ENCODE measurements at regions not wholly inside any gene's neighbourhood (a gene's known extent, or its start where the extent isn't known, plus 50 kb on each side); places are given as distances from the start of the nearest gene placed in this dataset.

- H3K36me3 ChIP-seq: no peaks in the 10 kb centered on the region
- no peak overlapping the region for H3K4me3 ChIP-seq
- no peak for DNase-seq (ENCODE audit: low spot score)
- H3K27me3 ChIP-seq: no peaks in the 10 kb centered on the region
- no peak overlapping the region for H3K27ac ChIP-seq
- TF ChIP-seq, protein P1, sequence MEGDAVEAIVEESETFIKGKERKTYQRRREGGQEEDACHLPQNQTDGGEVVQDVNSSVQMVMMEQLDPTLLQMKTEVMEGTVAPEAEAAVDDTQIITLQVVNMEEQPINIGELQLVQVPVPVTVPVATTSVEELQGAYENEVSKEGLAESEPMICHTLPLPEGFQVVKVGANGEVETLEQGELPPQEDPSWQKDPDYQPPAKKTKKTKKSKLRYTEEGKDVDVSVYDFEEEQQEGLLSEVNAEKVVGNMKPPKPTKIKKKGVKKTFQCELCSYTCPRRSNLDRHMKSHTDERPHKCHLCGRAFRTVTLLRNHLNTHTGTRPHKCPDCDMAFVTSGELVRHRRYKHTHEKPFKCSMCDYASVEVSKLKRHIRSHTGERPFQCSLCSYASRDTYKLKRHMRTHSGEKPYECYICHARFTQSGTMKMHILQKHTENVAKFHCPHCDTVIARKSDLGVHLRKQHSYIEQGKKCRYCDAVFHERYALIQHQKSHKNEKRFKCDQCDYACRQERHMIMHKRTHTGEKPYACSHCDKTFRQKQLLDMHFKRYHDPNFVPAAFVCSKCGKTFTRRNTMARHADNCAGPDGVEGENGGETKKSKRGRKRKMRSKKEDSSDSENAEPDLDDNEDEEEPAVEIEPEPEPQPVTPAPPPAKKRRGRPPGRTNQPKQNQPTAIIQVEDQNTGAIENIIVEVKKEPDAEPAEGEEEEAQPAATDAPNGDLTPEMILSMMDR (IDR thresholded peaks at IDR 0.05): no peak
- H3K9me3 ChIP-seq: peaks cover 0 to 4% of the 10 kb centered on the region in 2 donors
- no peaks in the 10 kb centered on the region for H3K4me1 ChIP-seq
These were observed 92.6 kb downstream of the YTHDF1 start for GRCh38 chr20:63123331-63123741.

DNA sequence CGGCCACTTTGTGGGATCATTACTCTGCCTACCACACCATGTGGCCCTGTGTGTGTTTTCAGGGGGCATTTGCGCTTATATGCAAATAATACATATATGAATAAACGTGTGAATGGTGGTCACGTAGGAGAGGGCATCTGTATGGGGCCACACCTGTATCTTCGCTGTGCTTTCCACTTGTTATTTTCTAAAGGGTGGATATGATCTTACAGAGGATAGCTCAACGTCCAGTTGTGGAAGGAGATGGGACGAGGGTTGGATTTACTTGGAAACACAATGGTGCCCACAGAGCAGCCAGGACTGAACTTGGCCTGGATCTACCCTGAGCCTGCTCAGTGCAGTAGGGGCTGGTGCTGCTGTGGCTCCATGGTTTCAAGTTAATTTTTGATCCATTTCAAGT, 93.3 kb downstream of the YTHDF1 start:
- Histone ChIP-seq H3K9me3 (peaks cover 0 to 4% of the 10 kb centered on the region in 2 donors), H3K27me3 (no peaks in the 10 kb centered on the region), H3K4me1 (no peaks in the 10 kb centered on the region), H3K36me3 (no peaks in the 10 kb centered on the region), H3K27ac (no peak overlapping the region), H3K4me3 (no peak overlapping the region)
- no peak for DNase-seq (ENCODE audit: low spot score)
- TF ChIP-seq, protein P1 (IDR thresholded peaks at IDR 0.05): no peak

DNA sequence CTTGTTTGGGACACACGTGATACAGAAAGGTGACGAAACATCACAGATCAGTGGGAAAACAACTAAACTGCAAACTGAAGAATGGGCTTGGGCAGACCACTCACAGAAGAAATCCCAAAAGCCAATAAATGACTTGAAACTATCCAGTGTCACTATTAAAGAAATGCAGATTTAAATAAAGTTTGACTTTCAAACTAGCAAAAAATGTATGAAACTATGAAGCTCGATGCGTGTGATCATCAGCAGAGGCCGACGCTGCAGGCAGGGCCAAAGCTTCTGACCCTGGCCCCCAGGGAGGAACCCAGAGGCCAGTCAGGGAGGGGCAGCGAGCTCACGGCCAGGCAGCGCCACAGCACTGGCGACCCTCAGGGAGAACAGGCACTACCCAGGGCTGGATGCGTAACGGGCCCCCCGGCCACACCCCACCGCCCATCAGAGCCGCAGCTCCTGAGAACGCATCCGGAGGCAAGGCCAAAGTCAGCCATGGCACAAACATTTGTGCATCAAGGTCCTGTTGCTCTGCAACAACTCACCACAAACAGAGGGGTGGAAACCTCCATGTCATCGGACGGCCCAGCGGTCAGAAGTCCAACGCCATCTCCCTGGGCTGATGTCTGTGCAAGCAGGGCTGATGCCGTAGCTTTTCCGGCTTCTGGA, 94.1 kb downstream of the YTHDF1 start:
- Histone ChIP-seq H3K9me3 (peaks cover 0 to 4% of the 10 kb centered on the region in 2 donors), H3K27ac (no peak overlapping the region), H3K4me1 (no peaks in the 10 kb centered on the region), H3K27me3 (no peaks in the 10 kb centered on the region), H3K36me3 (no peaks in the 10 kb centered on the region), H3K4me3 (no peak overlapping the region)
- TF ChIP-seq, protein P1 (IDR thresholded peaks at IDR 0.05): no peak
- no peak for DNase-seq (ENCODE audit: low spot score)

DNA sequence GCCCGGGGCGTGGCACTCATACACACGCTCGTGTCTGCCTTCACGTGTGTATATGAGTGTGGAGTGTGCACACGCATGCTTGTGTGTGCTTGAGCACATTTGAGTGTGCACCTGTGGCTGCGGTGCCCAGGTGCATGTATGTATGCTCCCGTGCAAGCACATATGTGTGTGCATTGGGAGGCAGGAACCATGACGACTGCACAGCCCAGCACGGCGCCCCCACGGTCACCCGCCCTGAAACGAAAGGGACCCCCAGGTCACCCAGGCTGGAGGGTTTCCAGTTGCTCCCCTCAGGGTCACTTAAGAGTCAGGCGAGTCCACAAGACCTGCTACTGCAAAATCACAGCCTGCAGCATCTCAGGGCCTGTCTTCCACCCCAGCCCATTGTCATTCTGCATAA, 94.7 kb downstream of the YTHDF1 start:
- peaks cover 0 to 4% of the 10 kb centered on the region in 2 donors for H3K9me3 ChIP-seq
- DNase-seq (ENCODE audit: low spot score): no peak
- TF ChIP-seq, protein P1 (IDR thresholded peaks at IDR 0.05): no peak
- no peaks in the 10 kb centered on the region for H3K4me1 ChIP-seq
- no peaks in the 10 kb centered on the region for H3K36me3 ChIP-seq
- H3K4me3 ChIP-seq: no peak overlapping the region
- H3K27ac ChIP-seq: no peak overlapping the region
- H3K27me3 ChIP-seq: no peaks in the 10 kb centered on the region

GRCh38 chr20:63120808-63121090, 95.2 kb downstream of the YTHDF1 start:
- Histone ChIP-seq H3K36me3 (no peaks in the 10 kb centered on the region), H3K9me3 (peaks cover 0 to 4% of the 10 kb centered on the region in 2 donors), H3K27ac (no peak overlapping the region), H3K4me3 (no peak overlapping the region), H3K27me3 (no peaks in the 10 kb centered on the region), H3K4me1 (no peaks in the 10 kb centered on the region)
- TF ChIP-seq, protein P1 (IDR thresholded peaks at IDR 0.05): no peak
- no peak for DNase-seq (ENCODE audit: low spot score)
